ENCODE measurements at regions not wholly inside any gene's neighbourhood (a gene's known extent, or its start where the extent isn't known, plus 50 kb on each side); places are given as distances from the start of the nearest gene placed in this dataset.

DNA sequence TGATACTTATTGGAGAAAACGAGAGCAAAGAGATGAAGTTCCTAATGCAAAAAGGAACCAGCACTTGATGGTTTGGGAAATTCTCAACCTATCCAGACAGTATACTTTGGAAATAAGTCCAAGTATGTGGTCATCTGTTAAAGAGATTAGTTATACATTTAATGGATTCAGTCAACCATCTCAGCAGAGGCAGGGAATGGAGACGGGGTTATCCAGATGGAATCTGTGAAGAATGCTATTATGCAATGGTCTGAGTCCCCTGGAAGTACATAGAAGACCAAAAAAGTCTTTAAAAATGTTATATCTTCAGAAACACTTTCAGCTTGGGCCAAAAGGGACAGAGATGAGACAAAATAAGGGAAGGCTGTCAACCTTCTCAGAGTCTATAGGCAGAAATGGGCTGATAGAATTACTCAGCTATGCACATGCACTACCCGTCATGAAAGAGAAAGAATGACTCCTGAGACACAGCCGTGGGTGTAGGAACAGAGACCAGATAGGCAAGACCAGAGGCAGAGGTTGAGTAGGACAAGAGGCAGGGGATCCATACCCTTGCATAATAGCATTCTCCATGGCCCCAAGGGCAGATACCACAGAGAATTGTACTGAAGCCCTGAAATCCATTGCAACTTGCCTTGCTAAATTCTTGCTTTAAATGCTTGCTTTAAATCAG is 738.8 kb upstream of the POT1 start:
- DNase-seq (ENCODE audit: low spot score), result no peak

DNA sequence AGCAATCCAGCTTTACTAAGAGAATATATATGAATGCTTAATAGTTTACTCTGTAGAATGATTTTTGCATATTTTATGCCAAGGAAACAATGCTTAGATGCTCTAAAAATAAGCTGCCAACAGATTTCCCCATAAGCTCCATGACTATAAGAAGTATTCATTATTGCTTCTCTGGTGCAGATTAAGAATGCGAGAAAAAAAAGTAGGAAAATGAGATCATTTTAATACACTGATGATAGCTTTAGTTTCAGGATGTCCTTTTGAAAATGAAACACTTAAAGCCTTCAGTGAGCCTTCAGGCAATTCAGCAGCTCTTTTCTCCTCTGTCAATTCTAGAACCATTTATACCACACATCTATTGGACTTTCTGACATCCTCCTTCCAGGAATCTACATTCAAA is 735.0 kb upstream of the POT1 start:
- DNase-seq (ENCODE audit: low spot score), result no peak

GRCh38 chr7:125663961-125664360 is 734.3 kb upstream of the POT1 start:
- DNase-seq (ENCODE audit: low spot score), result no peak

- no peak for DNase-seq (ENCODE audit: low spot score)
These were observed 732.1 kb upstream of the POT1 start for GRCh38 chr7:125661677-125662076.

DNA sequence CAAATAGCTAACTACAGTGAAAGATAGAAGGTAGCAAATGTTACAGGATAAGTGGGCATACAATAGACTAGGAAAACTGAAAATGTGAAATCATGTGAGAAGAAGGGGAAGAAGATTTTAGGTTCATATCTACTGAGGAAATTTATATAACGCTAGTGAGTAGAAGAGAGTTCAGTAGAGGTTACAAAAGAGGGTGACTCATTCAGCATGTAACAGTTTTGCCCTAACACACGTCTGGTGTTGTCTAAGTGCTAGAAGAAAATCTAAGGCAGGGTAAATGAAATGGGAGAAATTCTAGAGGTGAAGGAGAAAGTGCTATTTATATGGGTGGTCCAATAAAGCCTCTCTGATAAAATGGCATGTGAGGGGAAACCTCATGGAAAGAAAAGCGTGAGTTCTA is 731.4 kb upstream of the POT1 start:
- DNase-seq (ENCODE audit: low spot score), result no peak

DNA sequence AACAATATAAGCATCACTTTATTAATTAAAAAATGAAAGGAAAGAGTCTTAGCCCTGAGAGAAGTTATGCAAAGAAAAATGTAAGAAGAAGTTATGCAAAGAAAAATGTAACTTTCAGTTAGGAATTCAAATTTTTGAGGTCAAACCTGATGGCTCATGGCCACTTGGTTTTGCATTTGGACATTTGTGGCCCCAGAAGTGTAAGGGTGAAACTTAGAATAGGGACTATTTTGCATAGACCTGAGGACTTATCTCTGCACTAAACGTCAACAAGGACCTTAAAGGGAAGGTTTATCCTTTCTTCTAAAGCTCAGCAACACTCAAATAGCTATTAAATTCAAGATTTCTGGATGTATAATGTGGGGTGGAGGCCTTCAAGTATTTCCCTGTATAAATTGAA is 724.5 kb upstream of the POT1 start:
- no peak for DNase-seq (ENCODE audit: low spot score)

DNA sequence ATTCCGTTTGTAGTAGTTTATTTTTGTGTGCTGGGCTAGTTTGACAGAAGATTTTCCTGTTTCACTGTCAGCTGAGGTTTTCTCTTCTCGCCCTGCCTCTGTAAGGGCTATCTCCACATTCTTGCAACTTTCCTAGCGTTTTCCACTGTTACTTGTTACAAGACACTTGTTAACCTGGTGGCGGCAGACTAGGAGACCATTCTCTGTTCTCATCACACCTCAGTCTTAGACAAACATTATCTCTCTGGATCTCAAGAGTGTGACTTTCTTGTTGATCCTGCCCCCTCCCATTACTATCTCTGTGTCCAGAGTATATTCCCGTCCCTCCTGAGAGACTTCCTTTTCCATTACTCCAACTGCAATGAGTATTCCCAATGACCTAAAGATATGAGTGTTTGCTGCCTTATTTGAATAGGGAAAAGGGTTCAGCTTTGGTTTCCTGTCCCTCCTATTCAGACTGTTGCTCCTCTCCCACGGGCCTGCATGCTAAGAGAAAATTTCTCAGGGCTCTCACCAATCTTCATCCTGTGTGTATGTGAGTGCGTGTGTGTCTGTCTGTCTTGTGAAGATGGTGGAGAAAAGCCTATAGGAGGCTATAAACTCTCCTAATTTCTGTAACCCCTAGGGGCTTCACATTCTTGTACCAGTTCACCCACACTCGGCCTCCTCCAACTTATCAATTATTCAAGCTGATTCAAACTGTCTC is 722.4 kb upstream of the POT1 start:
- no peak for DNase-seq (ENCODE audit: low spot score)

DNA sequence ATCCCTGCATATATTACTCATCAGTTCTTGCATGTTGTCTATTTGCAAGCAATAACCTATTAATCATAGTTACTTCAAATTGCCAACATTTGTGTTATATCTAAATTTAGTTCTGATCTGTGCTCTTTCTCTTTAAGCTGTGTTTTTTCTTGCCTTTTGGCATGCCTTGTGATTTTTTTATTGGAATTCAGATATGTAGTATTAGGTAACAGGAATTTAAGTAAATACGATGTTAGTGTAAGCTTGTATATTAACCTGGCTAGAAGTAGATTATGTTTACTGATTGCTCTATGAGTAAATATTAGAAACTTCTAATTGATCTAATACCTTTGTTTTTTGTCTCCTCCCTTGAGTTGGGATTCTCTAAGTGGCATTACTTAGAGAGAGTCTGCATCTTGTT is 718.9 kb upstream of the POT1 start:
- no peak for DNase-seq (ENCODE audit: low spot score)

- no peak for DNase-seq (ENCODE audit: low spot score)
These were observed 716.1 kb upstream of the POT1 start for GRCh38 chr7:125645770-125646169.

DNA sequence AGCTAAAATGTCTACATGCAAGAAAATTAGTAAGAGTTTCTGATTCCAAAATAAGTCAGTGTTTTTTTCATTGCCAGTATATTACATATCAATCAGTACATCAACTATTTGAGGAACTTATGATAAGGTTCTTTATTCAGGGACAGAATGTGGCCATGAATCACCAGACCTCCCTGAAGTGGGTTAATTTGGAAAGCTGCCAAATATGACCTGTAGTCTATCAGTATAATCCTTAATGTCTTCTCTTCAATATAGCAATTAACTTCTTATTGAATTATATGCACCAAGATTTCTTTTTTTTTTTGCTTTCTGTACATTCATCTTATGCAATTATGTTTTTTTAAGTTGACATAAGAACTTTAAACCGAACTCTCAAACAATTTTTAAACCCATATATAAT is 714.5 kb upstream of the POT1 start:
- peak; percentile 8 for DNase-seq (ENCODE audit: low spot score)

GRCh38 chr7:125643302-125643701 is 713.7 kb upstream of the POT1 start:
- no peak for DNase-seq (ENCODE audit: low spot score)

DNA sequence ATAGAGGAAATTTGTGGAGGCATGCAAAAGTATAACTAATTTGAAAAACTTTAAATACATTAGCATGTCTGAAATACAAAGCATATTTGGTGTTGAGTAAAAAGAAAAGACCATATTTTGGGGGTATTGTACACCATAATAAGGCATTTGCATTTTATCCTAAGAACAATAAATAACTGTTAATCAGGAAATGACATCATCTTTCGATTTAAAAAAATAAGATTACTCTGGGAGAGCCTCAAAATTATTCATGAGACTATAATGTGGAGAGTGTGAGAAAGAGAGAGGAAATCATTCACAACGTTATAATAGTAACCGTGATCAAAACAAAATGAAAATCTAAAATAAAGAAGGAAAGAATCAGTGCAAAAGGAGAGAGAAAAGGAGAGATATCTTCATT is 712.3 kb upstream of the POT1 start:
- no peak for DNase-seq (ENCODE audit: low spot score)

GRCh38 chr7:125636320-125636962 is 706.8 kb upstream of the POT1 start:
- DNase-seq (ENCODE audit: low spot score), result no peak

DNA sequence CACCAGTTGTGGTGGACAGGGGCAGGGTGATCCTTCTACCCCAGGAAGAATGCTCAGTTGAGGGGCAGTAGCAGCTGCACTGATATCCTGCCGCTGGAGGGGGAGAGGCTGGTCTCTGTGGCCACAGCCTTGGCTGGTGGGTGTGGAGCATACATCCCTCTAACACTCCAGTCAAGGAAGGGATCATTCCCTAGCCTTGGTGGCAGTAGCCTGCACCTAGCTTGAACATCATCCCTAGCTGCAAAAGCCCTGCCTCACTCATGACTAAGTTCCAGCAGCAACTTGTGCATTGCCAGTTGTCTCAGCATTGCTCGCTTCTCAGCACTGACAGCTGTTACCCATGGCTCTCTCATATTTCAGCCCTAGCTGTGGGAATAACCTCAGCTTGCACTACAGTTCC is 688.9 kb upstream of the POT1 start:
- DNase-seq (ENCODE audit: low spot score), result no peak

GRCh38 chr7:125611582-125611981 is 682.0 kb upstream of the POT1 start:
- DNase-seq (ENCODE audit: low spot score), result no peak

DNA sequence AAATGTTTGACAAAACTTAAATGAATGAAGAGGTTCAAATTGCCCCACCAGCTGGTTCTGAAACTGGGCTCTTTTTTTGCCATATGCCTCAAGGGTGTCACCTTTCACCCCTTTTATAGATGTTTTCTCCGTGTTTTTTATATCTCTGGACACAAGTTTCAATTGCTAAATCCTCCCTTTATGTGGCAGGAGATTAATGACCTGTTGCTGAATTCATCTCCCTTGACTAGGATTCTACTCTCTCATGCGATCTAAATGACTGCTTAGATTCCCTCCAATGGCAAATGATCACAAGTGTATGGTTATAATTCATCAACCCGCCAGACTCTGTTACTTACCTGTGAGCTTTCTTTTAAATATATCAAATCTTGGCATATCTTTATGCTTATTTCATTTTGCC is 677.0 kb upstream of the POT1 start:
- no peak for DNase-seq (ENCODE audit: low spot score)

- DNase-seq (ENCODE audit: low spot score), result no peak
These were observed 675.6 kb upstream of the POT1 start for GRCh38 chr7:125605241-125605640.

DNA sequence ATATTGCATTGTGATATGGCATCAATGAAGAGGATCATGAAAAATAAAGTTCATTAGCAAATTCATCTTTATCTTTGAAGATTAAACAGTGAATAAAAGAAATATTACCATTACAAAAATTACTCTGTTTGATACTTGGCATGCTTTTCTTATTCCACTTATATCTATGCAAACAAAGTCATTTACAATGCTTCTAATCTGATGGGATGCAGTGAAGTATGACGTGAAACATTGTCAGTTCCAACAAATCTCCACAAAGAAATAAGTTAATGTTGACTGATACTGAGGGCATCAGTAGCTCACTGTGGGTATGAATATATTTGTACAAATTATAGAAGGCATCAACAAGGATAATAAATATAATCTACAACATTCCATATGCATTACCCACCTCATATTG is 672.8 kb upstream of the POT1 start:
- DNase-seq (ENCODE audit: low spot score), result no peak

- DNase-seq (ENCODE audit: low spot score), result no peak
These were observed 669.8 kb upstream of the POT1 start for GRCh38 chr7:125599387-125599786.

DNA sequence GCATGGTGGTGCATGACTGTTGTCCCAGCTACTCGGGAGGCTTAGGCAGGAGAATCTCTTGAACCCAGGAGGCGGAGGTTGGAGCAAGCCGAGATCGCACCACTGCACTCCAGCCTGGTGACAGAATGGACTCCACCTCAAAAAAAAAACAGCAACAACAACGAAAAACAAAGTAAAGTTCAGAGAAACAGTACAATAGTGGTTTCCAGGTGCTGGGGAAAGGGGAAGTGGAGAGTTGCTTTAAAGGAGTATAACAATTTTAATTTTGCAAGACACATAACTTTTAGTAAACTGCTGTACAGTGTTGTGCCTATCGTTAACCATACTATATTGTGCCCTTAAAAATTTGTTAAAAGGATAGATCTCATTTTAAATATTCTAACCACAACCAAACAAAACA is 662.7 kb upstream of the POT1 start:
- no peak for DNase-seq (ENCODE audit: low spot score)

DNA sequence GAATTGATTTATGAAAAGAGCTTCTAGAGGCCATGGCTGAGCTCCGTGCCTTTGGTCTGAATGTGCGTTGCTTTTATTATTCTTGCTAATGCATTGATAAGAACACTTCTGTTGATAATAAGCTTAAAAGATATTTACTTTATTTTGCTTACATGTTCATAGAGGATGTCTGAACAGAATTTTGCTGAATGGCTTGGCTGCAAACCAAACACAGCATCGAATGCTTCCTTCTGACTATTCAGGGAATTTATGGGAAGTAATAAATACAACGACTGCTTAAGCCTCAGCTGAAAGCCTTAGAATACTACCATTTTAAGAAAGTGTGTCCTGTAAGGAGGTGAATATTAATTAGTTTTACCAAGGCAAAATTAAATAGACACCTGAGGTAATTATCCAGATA is 643.5 kb upstream of the POT1 start:
- no peak for DNase-seq (ENCODE audit: low spot score)

GRCh38 chr7:125572414-125572813 is 642.8 kb upstream of the POT1 start:
- no peak for DNase-seq (ENCODE audit: low spot score)

DNA sequence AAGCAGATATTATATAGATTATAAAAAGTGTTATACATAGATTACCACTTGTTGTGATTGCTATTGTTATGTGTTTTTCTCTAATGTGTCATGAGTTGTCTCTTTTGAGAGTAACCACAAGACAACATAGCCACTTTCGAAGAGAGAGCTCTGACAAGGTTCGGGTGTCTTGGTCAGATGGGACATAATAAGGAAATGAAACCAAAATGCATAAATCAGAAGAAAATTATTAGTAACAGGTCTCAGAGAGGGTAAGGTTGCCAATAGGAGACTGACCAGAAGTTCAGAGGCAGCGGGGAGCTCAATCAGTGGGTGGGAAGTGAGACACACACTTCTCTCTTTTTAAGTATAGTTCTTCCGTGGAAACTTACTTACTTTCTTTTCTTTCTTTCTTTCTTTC is 639.2 kb upstream of the POT1 start:
- no peak for DNase-seq (ENCODE audit: low spot score)

GRCh38 chr7:125567686-125568085 is 638.1 kb upstream of the POT1 start:
- no peak for DNase-seq (ENCODE audit: low spot score)

Measured in COLO829 (cell line).